RPMI7951 (cell line): ENCODE measurements at regions not wholly inside any gene's neighbourhood (a gene's known extent, or its start where the extent isn't known, plus 50 kb on each side); places are given as distances from the start of the nearest gene placed in this dataset.

Experiments
- DNase-seq: peaks from one replicate; pipeline ENCODE4 v3.0.0-alpha.2; 2012; ENCODE audit warnings: low read depth

DNA sequence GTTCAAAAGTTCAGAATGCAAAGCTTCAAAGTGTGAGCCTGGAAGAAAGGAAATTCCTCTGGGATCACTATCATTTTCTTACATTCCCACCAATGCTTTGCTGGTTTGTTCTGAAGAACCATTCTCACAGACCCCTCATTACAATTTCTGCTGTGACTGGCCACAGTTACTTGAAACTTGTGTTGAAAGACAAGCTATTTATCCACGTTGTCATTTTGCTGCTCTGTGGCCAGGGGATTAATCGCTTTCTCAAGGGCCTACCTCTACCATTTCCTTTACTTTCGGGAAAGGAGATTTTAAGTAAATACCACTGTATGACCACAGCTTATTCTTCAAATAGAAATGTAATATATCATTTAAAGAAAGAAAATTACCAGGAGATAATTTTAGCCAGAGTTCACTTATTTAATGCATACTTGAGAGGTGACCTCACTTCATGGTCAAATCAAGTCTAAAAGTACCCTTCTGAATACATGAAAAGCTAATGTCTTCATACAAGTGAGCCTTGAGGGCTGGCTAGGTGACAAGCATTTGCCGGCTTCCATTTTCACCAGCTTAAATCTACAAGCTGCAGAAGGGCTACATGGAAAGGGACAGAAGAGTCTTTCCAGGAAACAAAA lies 69.8 kb upstream of the ROBO2 start:
- DNase-seq: no peak

DNA sequence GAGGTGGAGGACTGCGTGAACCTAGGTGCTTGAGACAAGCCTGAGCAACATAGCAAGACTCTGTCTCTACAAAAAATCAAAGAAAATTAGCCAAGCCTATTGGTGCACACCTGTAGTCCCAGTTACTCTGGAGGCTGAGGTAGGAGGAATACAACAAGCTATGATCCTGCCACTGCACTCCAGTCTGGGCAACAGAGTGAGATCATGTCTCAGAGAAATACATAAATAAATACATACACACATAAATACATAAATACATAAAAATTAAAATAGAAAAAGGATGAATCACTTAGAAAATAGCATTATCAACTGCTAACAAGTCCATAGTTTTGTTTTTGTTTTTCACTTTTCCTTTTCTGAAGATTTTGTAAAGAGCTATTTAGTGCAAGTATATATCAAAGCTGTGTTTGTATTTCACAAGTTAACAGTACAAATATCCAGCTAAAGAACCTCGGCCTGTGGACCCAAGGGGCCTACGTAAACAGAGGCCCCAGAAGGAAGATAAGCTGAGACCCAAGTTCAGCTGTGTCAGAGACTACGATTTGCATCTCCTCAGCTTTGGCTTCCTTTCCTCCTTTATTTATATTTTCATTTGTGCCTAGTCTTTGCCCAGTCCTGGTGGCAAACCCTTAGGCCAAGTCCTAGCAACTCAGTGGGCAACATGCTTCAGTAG lies 67.1 kb upstream of the ROBO2 start:
- no peak for DNase-seq

DNA sequence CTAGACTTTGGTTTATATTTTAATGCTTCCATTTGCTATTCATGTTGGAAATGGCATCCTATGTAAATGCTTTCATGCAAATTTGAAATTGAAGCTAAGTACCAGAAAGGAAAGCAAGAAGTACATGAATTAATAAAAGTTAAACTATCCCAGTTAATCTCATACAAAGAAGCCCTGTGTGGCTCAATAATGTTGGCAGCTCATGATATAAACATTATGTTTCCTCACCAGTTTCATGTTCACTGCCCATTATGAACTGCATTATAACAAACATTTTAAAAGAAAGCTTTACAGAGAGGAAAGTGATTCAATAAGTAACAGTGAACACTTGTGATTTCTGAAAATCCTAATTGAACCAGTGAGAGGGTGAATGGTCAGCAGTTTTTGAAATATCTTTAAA lies 62.9 kb upstream of the ROBO2 start:
- DNase-seq: no peak

DNA sequence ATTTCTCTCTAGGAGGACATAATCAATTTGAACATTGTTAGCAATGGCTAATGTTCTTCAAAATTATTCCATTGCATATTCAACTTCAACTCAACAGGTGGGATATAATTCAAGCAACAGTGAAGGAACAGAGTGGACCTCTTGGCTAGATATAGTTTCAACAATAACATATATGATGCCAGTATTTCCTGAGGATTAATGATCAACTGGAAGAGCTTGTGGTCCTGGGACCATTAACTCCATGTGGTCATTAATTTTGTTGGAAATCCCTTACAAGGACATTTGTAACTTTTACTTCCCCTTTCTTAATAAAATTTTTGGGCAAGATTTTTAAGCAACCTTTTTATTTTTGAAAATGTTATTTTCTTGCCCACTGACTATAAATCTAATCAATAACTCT lies 54.3 kb upstream of the ROBO2 start:
- DNase-seq: no peak

DNA sequence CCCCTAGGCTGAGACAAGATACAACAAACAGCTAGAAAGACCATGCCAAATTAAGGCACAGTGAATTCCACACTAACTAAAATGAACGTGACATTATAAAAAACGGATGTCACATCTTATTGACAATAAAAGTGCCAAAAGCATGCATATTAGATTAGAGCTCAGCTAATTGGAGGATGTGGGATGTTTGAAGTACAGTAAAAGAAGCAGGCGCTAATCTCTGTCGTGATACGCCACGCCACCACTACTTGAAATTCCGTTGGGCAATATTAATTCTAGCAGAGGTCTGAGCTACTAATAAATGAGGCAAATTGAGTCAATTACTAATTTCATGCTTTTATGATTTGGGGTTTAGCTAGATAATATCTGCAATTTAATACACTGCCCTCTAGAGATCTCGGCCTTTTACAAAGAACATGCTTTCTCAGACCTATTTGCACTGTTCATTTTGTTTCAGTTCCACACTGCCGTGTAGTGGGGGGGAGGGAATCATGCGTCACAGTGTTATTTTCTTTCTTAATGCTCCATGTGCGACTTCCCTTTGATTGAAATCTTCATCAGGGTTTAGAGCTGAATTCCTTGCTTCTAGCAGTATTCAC lies 52.9 kb upstream of the ROBO2 start:
- DNase-seq: no peak
